IPS-NIHi7 (cell line): ENCODE measurements at regions not wholly inside any gene's neighbourhood (a gene's known extent, or its start where the extent isn't known, plus 50 kb on each side); places are given as distances from the start of the nearest gene placed in this dataset.

Source experiments
- DNase-seq: peaks from one replicate; pipeline ENCODE4 v3.0.0; 2012; ENCODE audit warnings: mixed read lengths; ENCODE audit errors: extremely low spot score

GRCh38 chr4:104677116-104677515 lies 182.4 kb upstream of the CXXC4 start:
- DNase-seq = no peak

DNA sequence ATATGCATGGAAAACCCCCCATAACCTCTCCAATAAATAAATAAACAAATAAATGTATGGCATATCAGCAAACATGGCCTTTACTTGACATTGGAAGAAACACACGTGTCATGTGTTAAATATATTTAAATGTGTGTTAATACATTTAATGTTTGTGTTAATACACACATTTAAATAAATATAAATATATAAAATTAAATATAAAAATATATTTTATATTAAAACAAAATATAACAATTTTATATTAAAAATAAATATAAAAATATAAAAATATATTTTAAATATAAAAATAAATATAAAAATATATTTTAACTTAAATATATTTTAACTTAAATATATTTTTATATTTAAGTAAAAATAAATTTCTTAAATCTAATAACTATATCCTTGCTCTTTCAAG lies 187.6 kb upstream of the CXXC4 start:
- no peak for DNase-seq

GRCh38 chr4:104693601-104694201 lies 199.0 kb upstream of the CXXC4 start:
- no peak for DNase-seq

DNA sequence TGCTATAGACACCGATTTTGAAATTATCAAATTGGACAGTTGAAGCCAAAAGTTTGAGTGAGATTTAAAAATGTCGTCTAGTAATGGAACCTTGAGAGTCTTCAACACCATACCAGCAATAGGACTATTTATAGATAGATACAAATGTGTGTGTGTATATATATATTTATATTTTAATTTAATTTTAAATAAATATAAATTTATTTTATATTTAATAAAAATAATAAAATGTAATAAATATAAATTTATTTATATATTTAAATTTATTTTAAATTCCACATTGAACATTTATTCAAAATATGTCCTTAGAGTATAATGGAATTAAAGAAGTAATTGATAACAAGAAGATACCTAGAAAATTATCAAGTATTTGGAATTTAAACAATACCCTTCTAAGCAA lies 221.9 kb upstream of the CXXC4 start:
- no peak for DNase-seq

- DNase-seq = no peak
These were observed 225.0 kb upstream of the CXXC4 start for GRCh38 chr4:104719539-104720230.

DNA sequence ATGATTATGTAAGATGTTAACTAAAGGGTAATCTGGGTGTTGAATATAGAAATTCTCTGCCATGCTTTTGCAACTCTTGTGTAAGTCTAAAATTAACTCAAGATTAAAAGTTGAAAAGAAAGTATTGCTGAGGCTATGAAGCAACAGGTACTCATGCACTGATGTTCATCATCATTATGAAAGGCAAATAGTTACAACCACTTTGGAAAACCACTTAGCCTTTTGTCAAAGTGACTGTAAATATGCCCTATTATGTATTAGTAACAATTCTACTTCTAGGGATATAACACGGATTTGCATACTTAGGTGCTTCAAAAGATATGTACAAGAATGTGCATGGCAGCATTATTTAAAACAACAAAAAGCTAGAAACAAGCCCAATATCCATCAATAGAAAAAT lies 227.8 kb upstream of the CXXC4 start:
- DNase-seq = no peak

GRCh38 chr4:104726002-104726401 lies 231.3 kb upstream of the CXXC4 start:
- DNase-seq = no peak

- DNase-seq = no peak
These were observed 232.9 kb upstream of the CXXC4 start for GRCh38 chr4:104727643-104728042.

DNA sequence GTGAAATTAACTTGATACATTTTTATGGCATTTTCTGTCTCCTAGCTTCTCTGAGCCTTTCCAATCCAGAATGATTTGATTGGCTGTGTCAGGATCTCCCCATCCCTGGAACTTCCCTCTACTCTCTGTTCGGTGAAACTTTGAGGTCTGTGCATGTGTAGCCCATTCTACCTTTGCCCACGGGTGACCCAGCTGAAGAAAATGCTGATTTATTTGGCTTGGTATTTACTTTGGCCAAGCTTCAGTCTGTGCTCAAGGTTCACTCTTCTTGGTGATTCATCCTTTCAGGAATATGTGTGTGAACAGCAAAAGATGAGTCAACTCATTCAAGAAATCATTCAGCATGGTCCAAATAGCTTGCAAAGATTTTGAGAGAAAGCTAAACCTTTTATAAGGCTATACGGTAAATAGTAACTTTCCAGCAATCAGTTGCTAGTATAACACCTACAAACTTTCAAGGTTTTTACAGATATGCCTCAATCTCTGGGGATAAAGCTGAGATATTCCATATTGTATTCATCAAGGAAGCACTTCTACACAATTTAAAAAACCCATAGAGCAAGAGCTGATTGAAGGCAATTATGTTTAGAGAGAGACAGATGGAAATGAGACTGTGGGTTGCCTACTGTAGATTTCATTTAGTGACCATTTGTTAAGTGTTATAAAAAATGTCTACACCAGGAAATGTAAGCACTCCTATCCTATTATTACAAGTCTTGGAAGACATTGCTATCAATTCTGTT lies 233.9 kb upstream of the CXXC4 start:
- no peak for DNase-seq

- no peak for DNase-seq
These were observed 238.1 kb upstream of the CXXC4 start for GRCh38 chr4:104732766-104733165.

DNA sequence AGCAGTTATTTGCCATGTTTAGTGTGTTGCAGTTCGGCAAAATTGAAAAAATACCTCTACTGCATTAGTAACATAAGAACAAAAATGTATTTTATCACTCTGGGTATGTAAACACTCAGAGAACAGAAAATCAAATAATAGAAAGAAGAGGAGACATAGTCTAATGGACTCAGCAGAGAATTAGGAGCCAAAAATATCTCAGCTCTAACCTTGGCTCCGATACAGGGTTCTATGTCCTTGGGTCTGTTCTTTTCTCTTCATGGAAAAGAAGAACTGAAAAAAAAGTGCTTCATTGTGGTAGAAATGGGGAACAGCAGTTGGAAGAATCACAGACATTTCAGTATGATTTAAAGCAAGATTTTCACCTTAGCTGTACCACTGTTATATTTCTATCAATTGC lies 240.5 kb upstream of the CXXC4 start:
- DNase-seq = no peak

DNA sequence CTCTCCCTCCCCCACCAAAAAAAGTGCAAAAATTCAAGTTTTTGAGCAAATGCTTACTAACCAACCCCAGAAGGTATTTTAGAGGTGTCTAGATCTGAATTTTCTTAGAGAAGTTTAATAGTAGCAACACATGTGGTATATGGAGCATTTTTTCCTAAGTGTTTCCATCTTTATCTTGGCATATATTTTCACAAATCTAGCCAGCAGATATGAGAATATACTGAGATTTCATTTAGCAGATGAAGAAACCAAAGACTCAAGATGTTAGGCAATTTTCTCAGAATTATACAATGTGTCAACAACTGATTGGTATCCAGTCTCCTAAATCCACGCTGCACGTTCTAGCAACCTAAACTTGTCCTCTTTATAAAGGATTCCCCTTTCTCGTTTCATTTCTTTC lies 245.5 kb upstream of the CXXC4 start:
- DNase-seq = no peak

DNA sequence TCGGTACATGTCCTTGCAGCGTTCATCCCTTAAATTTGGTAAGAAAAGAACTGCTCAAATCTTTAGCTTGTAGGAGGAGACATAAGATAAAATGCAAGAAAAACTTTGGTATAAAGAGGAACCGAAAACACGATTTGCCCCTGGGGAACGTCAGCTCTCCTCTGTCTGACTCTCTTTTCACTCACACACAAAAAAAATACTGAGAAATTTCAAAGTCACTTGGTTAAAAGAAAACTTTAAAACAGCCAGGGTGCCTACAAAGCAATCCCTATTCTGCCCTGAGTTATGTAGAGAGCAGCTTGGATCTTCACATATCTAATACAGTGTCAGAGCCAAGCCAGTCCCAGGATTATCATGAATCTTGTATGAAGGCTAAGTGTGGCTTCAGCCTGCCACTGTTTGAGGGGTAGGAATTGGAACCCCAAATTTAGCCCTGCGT lies 248.5 kb upstream of the CXXC4 start:
- no peak for DNase-seq

- no peak for DNase-seq
These were observed 252.9 kb upstream of the CXXC4 start for GRCh38 chr4:104747635-104748034.

DNA sequence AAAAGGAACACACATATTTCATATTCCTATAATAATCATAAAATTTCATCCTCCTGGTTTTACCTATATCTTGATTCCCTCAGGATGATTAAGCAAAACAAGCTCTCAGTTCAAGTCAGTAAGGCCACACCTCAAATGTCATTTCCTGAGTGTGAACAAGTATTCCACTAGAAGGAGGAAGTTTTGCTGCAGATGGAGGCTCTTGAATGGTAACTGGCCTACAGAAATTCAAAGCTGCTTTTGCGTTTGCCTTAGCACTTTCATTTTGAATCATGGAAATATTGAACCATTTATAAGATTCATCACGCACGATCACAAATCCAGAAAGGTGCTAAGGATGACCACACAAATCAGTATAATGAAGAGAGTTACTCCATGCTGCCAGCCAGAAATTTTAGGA lies 254.4 kb upstream of the CXXC4 start:
- no peak for DNase-seq

DNA sequence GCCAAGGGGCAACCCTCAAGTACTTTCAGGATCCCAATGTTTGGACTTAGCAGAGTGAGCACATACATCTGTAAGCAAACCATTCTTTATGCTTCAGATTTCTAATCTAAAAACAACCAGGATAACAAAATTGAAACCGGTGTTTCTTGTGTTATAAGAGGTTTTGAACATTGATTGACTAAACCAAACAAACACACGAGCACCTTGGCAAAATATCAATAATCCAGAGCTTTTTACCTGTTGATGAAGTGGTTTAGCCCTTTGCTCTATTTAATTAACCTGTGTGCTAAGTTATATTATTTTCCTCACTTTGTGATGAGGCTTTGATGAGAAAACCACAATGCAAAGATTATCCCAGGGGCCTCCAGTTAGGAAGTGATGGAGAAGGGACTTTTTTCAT lies 255.3 kb upstream of the CXXC4 start:
- no peak for DNase-seq

DNA sequence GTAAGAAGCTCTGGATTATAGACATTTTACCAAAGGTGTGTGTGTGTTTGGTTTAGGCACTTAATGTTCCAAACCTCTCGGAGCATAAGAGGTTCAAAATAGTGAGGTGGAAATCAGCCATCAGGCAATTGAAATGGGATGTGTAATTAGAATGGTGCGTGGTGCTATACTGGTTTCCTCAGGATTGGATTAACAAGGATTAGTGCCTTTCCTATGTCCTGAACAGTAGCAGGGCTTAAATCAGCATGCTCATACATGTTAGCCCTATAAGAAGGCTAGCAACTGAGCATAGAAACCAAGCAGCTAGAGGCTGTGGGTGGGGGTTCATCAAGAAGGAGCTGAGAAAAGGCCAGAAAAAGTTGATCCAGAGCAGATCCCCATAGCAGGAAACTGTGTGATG lies 256.8 kb upstream of the CXXC4 start:
- no peak for DNase-seq

DNA sequence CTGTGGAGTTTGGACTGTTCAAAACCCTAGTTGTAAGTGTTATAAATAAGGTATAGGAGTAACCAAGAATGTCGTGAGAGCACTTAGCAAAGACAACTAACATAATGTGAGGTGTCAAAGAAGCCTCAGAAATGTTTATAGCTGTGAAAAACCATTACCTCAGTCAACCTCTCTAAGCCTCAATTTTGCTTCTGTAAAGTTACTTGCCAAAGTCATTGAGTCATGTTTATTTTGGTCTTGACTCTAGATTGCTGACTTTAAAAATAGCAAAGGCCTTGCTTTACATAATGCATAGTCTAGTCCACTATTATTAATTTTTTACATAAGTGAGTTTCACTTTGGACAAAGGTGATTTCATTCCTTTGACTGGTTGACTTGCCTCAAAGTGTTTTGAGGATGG lies 257.6 kb upstream of the CXXC4 start:
- no peak for DNase-seq

DNA sequence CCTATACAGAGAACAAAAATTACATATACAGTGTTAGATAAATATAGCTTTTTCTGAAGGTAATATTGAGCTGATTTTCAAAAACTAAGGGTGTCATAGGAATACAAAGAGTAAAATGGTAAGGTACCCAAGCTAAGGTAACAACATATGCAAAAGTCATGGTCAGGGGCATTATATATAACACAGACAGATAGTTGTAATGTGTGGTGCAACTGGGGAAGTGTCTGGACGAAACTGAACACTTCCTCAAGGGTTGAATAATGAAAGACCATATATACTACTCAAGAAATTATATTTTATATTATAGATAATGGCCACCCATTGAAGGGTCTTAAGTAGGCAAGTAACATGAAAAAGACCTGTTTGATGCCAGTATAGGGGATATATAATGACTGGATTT lies 262.1 kb upstream of the CXXC4 start:
- no peak for DNase-seq

GRCh38 chr4:104758574-104758973 lies 263.9 kb upstream of the CXXC4 start:
- no peak for DNase-seq

DNA sequence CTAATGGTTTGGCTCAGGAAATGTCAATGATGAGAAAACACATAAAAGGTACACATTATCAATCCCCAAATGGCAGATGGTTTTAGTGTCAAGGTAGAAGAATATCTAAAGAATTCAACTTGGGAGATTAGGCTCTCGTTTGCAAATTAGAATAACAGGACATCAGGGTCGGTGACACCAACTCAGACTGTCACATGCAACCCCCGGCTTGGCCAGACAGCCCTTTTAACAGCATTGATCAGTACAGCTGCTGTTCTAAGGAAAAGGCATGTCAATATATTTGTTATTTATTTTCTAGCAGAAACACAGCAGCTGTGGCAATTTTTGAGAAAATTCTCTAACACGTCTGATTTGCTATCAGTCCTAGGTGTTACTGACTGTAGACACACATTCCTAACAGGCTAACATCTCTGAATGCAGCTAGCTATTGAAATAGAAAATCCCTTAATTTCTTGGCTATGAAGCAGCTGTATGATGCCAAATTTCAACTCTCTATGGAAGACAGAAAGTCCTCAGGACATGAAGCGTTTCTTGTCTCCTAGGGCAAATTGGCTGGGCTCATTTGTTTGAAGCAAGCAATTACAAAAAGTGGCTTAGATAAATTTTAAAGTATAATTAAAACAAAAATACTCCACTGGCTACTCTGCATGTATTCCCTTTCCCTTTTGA lies 269.0 kb upstream of the CXXC4 start:
- DNase-seq = no peak

DNA sequence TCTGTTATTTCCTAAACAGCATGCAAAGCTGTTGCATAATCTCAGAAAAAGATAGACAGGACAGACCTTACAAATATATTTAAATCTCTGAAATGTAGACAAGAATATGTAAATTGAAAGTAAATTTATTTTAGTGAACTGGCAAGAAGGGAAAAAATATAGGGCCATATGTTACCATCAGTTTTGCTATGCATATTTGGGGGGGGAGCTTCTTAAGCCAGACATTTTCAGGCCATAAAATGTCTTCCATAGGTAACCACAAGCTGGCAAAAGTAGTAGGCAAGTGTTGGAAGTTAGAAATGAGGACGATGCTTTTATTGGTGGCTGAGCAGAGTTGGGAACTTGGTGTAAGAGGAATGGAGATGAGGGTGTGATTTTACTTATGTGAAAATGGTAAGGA lies 272.0 kb upstream of the CXXC4 start:
- DNase-seq = no peak

DNA sequence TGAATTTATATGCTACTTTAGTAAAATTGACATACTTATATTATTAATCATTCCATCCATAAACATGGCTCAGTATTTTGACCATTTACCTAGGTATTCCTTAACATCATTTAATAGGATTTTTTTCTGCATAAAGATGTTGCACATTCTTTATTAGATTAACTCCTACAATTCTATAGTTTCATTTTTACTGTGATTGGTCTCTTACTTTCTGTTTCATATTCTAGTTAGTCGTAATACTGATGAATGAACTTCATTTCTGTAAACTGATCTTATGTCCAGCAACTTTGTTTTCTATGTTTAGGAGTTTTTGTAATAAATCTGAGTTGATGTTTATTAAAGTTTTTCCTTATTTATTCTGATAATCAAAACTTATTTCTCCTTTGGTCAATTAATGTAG lies 278.2 kb upstream of the CXXC4 start:
- no peak for DNase-seq
